ENCODE measurements at regions not wholly inside any gene's neighbourhood (a gene's known extent, or its start where the extent isn't known, plus 50 kb on each side); places are given as distances from the start of the nearest gene placed in this dataset.

- no peak for TF ChIP-seq BRCA1 (CRISPR knock-in tag; IDR thresholded peaks at IDR 0.05)
- TF ChIP-seq MED8 (CRISPR knock-in tag; IDR thresholded peaks at IDR 0.05; ENCODE audit: insufficient replicate concordance): no peak
- no peak for TF ChIP-seq MIER3 (CRISPR knock-in tag; IDR thresholded peaks at IDR 0.05; ENCODE audit: borderline replicate concordance)
- TF ChIP-seq TFDP2 (CRISPR knock-in tag; IDR thresholded peaks at IDR 0.05): no peak
- no peak for TF ChIP-seq ZHX2 (IDR thresholded peaks at IDR 0.05; ENCODE audit: low read depth)
- TF ChIP-seq ZHX2 (CRISPR knock-in tag; IDR thresholded peaks at IDR 0.05; ENCODE audit: borderline replicate concordance): no peak
- no peak for TF ChIP-seq SUZ12 (IDR thresholded peaks at IDR 0.05; ENCODE audit: low read depth, low read length)
- no peak for TF ChIP-seq ZNF331 (CRISPR knock-in tag; IDR thresholded peaks at IDR 0.05)
- no peak for TF ChIP-seq ZBTB4 (CRISPR knock-in tag; IDR thresholded peaks at IDR 0.05; ENCODE audit: borderline replicate concordance)
- TF ChIP-seq RBM22 (optimal IDR thresholded peaks at IDR 0.05; ENCODE audit: low read length): no peak
- TF ChIP-seq FOXM1 (CRISPR knock-in tag; IDR thresholded peaks at IDR 0.05): no peak
- TF ChIP-seq NPAS2 (CRISPR knock-in tag; IDR thresholded peaks at IDR 0.05; ENCODE audit: borderline replicate concordance): no peak
These were observed 463.9 kb downstream of the RAPGEF2 start (continued) for GRCh38 chr4:159566786-159567185.
